Breast epithelium (tissue), 3 donors: ENCODE measurements at regions not wholly inside any gene's neighbourhood (a gene's known extent, or its start where the extent isn't known, plus 50 kb on each side); places are given as distances from the start of the nearest gene placed in this dataset.

Source experiments
- CTCF ChIP-seq, 3 donors: fragments of 450-650 bp; IDR thresholded peaks; one replicate each; pipeline ENCODE4 v1.5.1; 2016 to 2017; ENCODE audit warnings: antibody characterized with exemption in 3 of 3, mild to moderate bottlenecking in 3 of 3, moderate library complexity in 3 of 3
- POLR2A ChIP-seq: fragments of 450-650 bp; IDR thresholded peaks from one replicate; pipeline ENCODE4 v1.6.1; 2016; ENCODE audit warnings: antibody characterized with exemption, mild to moderate bottlenecking, moderate library complexity
- POLR2AphosphoS5 ChIP-seq, 3 donors: sonication (generic); formaldehyde crosslinking; IDR thresholded peaks; one replicate each; pipeline ENCODE4 v1.6.1; 2017; ENCODE audit warnings: antibody characterized with exemption in 3 of 3

DNA sequence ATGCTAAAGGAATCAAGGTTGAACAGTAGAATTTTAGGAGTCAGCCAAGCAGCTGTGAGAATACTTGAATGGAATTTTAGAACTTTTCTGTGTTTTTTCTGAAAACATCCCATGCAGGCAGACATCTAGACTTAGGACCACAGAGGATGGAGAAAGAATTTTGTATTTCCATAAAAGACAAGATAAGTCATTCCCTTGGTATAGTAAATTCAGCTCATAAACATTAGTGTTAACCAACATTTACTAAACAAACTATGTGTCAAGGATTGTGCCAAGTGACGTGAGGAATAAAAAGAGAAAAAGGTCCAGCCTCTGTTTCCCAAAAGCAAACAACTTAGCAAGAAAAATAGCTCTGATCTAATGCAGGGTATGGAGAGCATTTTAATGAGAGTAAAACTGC, 210.2 kb upstream of the NR5A2 start:
- TF ChIP-seq POLR2A (no peak), CTCF (IDR thresholded peaks at IDR 0.05) (no peak), POLR2AphosphoS5 (IDR thresholded peaks at IDR 0.05) (no peak)
